HG03139 (cell line): ENCODE measurements at regions not wholly inside any gene's neighbourhood (a gene's known extent, or its start where the extent isn't known, plus 50 kb on each side); places are given as distances from the start of the nearest gene placed in this dataset.
"Not testable (repeated sequence)": the region's sequence is repeated elsewhere in the genome, so short reads cannot be mapped to it uniquely, and the experiment has no call there.

ENCODE experiments used
- ATAC-seq: cut with Tn5 transposase; IDR thresholded peaks from one replicate; pipeline ENCODE4 v1.9.1; 2021; ENCODE audit not compliant: unreplicated experiment

- ATAC-seq = no peak
Measured at GRCh38 chr6:105882121-105882803, 203.9 kb upstream of the PRDM1 start.

DNA sequence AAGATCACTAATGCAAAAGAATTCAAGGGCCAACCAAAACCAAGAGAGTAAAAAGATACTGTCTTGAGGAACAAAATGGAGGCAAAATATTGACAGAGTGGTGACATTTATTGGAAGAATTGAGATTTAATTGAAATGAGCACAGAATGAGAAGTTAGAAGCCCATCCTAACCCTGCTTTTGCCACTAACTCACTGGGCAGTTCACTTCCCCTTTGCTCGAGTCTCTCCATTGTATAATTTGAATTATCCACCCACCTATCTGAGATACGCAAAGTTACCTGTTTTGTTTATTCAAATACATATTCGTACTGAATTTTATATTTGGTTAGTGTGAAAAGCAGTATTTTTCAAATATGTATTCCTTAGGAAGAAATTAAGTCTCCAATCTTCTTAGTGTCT is 204.5 kb upstream of the PRDM1 start:
- ATAC-seq = no peak

GRCh38 chr6:105880030-105880492 is 206.1 kb upstream of the PRDM1 start:
- no peak for ATAC-seq

GRCh38 chr6:105879146-105879545 is 207.0 kb upstream of the PRDM1 start:
- no peak for ATAC-seq

DNA sequence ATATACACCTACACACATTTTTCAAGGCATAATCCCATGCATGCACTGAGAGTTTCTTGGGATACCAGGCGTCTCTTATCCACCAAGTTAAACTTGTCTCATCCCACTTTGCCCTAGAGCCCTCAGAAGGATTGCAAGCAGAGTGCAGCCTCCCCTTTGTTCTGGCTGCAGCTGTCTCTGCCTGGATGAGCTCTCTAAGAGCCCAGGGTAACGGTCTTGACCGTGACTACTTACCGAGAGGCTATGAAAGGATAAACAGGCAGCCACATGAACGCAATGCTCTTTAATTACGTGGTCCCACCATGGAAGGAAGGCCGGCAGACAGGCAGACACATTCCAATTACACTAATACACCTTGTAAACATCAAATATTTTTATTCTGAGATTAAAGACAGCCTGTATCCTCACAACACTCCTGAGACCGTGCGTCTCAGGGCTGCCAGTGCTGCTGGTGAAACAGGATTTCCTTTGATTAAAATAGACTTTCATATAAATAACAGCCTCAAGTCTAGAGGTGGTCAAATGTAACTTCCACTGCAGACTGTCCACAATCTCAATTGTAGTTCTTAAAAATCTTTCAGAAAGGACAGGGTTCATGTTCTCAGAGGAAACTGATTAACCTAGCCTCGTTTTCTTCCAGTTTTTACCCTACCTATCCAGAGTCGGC is 210.0 kb upstream of the PRDM1 start:
- ATAC-seq = no peak

DNA sequence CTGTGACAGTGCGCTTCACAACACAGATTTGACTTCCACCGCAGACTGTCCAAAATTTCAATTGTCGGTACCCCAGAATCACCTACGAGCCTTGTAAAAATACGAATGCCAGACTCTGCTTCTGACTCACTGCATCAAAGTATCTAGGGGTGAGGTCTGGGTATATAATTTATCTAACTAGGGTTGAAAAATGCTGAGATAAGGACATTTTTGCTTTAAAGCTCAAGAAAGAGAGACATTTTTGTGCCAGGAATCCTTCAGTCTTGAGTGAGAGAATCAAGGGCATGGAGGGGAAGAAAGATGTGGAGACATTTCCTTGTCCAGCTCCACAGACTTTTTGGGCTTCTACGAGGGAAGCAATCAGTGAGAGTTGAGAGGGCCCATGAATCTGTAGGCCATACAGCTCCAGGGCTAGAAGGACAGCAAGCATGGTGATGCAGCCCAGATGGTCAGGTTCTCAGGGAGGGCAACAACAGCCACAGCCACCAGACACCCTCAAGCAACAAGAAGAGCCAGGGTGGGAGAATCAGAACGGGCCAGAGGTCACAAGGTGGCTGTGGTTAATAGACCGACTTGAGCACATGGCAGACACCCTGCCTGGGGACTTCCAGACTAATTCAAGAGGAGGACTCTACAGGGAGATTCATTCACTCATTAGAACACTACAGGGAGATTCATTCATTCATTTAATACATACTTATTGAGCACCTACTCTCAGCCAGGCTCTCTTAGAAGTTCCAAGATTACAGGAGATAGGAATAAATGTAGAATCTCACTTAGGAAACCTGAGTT is 211.1 kb upstream of the PRDM1 start:
- no peak for ATAC-seq

GRCh38 chr6:105873799-105874198 is 212.3 kb upstream of the PRDM1 start:
- no peak for ATAC-seq

- no peak for ATAC-seq
Measured at GRCh38 chr6:105873211-105873704, 212.9 kb upstream of the PRDM1 start.

DNA sequence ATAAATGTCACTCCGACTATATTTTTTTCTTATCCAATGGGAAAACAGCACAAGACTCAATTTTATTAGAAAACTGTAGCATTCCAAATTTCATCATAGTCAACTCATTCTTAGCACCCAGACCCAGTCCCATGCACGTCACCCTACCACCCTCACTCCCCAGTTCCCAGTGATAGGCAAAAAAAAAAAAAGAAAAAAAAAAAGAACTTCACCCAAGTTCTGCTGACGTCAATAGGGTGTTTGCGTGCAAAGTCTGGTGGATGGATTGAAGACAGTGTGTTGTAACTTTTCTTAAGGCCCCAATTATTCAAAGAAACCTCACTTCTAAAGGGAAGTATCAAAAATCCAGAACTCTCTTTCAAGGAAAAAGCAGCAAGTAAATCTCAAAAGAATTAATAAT is 213.9 kb upstream of the PRDM1 start:
- ATAC-seq = no peak

GRCh38 chr6:105871542-105871941 is 214.6 kb upstream of the PRDM1 start:
- no peak for ATAC-seq

DNA sequence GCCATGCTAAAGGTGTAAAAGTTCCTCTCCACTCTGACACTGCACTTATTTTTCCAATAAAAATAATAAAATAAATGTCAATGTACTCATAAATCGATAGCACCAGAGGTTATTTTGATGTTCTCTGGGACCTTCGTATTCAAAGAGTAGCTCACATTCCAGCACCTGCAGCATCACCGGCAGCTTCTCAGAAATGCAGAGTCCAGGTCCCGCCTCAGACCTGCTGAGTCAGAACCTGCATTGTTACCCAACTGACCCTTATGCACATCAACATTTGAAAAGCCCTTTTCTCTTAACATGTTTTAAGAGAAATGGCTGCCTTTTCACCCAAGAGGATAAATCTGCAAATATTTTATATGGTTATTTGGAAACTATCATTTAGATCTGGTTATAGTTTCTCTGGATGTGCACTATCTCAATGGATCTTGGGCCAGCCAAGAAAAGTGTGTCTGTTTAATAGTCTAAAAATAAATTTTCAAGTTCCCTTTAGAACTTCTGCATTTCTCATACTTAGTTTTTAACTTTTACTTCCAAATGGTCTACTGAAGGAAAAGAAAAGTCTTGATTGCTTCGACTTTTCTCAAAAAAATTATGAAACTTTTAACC is 216.2 kb upstream of the PRDM1 start:
- ATAC-seq = no peak

GRCh38 chr6:105868823-105869460 is 217.2 kb upstream of the PRDM1 start:
- no peak for ATAC-seq

- ATAC-seq = no peak
Measured at GRCh38 chr6:105867821-105868220, 218.3 kb upstream of the PRDM1 start.

DNA sequence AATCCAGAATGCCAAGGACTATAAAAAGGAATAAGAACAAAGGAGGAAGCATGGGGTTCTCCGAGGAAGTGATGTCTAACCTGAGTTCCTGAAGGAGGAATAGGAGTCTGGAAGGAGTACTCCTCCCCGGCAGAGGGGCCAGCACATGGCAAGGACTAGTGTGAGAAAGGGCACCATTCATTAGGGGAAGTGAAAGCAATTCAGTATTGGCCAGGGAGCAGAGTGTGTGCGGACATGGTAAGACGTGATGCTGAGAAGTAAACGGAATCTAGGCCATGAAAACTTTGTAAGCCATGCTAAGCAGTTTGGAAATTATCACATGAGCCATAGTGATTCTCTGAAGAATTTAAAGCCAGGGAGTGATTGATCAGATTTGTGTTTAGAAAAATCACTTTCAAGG is 218.9 kb upstream of the PRDM1 start:
- ATAC-seq = no peak

- no peak for ATAC-seq
Measured at GRCh38 chr6:105862936-105863607, 223.1 kb upstream of the PRDM1 start.

- ATAC-seq = not testable (repeated sequence)
Measured at GRCh38 chr6:105860927-105861326, 225.2 kb upstream of the PRDM1 start.

GRCh38 chr6:105859457-105859856 is 226.7 kb upstream of the PRDM1 start:
- ATAC-seq = no peak

GRCh38 chr6:105858639-105859038 is 227.5 kb upstream of the PRDM1 start:
- ATAC-seq = not testable (repeated sequence)

GRCh38 chr6:105855433-105855832 is 230.7 kb upstream of the PRDM1 start:
- no peak for ATAC-seq

DNA sequence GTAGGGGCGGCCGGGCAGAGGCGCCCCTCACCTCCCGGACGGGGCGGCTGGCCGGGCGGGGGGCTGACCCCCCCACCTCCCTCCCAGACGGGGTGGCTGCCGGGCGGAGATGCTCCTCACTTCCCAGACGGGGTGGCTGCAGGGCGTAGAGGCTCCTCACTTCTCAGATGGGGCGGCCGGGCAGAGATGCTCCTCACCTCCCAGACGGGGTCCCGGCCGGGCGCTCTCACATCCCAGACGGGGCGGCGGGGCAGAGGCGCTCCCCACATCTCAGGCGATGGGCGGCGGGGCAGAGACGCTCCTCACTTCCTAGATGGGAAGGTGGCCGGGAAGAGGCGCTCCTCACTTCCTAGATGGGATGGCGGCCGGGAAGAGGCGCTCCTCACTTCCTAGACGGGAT is 232.2 kb upstream of the PRDM1 start:
- ATAC-seq = not testable (repeated sequence)
